GM19328 (cell line): ENCODE measurements at regions not wholly inside any gene's neighbourhood (a gene's known extent, or its start where the extent isn't known, plus 50 kb on each side); places are given as distances from the start of the nearest gene placed in this dataset.

Source experiments
- ATAC-seq: cut with Tn5 transposase; IDR thresholded peaks from one replicate; pipeline ENCODE4 v1.9.1; 2021; ENCODE audit warnings: mild to moderate bottlenecking, moderate library complexity; ENCODE audit not compliant: unreplicated experiment

DNA sequence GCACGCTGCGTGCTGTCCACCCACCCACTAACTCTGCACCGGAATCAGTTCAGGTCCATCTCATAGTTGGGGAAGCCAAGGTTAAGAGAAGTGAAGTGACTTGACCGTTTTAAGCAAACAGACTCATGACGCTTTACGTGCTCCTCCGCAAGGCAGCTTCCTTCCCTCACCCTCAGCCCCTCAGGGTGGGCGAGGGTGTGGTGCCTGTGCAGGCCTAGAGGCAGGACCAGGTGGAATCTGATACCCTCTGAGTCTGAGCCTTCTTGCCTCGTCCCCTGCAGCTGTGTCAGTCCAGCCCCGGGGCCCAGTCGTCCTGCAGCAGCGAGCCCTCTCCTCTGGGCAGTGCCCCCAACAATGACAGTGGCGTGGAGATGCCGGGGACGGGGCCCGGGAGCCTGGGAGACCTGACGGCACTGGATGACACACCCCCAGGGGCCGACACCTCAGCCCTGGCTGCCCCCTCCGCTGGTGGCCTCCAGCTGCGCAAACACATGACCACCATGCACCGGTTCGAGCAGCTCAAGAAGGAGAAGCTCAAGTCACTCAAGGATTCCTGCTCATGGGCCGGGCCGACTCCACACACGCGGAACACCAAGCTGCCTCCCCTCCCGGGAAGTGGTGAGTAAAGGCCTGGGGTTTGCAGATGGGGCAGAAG lies 250.5 kb downstream of the GLI2 start:
- no peak for ATAC-seq

DNA sequence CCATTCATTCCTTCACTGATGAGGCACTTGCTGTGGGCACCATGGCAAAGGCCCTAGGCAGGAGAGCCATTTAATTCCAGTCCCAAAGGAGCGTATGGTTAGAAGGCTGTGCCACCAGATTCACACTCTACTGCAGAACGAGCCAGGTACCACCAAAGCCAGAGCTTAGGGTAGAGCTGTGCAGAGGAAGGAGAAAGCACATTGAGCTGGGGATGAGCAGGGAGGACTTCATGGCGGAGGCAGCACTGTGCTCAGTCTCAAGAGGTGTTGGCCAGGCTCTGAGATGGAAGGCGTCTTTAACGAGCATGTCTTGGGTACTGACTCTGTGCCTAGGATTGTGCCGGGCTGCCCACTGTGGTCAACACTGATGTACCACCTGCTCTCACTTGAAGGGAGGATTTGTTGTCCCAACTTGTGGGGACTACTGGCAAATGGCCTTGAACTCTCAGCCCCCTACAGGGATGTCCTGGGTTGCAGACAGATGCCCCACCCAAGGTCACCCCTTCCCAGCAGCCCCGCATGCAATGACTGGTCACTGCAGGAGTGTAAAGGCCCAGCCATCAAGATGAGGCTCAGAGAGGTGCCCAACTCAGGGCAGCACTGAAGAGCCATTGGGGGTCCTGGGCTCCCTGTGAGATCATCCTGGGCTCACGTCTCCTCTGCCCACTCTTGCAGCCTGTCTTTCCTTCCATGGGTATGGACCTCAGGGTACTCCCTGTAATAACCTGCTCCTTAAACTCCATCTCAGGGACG lies 251.4 kb downstream of the GLI2 start:
- ATAC-seq: no peak

DNA sequence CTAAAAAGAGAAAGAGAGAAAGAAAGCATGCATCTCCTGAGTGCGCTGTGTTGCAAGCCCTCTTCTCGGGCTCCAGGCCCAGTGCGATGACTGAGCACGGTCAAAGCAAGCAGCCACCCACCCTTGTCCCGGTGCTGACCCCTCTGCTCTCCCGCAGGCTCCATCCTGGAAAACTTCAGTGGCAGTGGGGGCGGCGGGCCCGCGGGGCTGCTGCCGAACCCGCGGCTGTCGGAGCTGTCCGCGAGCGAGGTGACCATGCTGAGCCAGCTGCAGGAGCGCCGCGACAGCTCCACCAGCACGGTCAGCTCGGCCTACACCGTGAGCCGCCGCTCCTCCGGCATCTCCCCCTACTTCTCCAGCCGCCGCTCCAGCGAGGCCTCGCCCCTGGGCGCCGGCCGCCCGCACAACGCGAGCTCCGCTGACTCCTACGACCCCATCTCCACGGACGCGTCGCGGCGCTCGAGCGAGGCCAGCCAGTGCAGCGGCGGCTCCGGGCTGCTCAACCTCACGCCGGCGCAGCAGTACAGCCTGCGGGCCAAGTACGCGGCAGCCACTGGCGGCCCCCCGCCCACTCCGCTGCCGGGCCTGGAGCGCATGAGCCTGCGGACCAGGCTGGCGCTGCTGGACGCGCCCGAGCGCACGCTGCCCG lies 252.5 kb downstream of the GLI2 start:
- no peak for ATAC-seq

DNA sequence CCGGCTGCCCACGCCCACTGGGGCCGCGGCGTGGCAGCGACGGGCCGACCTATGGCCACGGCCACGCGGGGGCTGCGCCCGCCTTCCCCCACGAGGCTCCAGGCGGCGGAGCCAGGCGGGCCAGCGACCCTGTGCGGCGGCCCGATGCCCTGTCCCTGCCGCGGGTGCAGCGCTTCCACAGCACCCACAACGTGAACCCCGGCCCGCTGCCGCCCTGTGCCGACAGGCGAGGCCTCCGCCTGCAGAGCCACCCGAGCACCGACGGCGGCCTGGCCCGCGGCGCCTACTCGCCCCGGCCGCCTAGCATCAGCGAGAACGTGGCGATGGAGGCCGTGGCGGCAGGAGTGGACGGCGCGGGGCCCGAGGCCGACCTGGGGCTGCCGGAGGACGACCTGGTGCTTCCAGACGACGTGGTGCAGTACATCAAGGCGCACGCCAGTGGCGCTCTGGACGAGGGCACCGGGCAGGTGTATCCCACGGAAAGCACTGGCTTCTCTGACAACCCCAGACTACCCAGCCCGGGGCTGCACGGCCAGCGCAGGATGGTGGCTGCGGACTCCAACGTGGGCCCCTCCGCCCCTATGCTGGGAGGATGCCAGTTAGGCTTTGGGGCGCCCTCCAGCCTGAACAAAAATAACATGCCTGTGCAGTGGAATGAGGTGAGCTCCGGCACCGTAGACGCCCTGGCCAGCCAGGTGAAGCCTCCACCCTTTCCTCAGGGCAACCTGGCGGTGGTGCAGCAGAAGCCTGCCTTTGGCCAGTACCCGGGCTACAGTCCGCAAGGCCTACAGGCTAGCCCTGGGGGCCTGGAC lies 253.2 kb downstream of the GLI2 start:
- ATAC-seq: no peak

DNA sequence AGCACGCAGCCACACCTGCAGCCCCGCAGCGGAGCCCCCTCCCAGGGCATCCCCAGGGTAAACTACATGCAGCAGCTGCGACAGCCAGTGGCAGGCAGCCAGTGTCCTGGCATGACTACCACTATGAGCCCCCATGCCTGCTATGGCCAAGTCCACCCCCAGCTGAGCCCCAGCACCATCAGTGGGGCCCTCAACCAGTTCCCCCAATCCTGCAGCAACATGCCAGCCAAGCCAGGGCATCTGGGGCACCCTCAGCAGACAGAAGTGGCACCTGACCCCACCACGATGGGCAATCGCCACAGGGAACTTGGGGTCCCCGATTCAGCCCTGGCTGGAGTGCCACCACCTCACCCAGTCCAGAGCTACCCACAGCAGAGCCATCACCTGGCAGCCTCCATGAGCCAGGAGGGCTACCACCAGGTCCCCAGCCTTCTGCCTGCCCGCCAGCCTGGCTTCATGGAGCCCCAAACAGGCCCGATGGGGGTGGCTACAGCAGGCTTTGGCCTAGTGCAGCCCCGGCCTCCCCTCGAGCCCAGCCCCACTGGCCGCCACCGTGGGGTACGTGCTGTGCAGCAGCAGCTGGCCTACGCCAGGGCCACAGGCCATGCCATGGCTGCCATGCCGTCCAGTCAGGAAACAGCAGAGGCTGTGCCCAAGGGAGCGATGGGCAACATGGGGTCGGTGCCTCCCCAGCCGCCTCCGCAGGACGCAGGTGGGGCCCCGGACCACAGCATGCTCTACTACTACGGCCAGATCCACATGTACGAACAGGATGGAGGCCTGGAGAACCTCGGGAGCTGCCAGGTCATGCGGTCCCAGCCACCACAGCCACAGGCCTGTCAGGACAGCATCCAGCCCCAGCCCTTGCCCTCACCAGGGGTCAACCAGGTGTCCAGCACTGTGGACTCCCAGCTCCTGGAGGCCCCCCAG lies 254.1 kb downstream of the GLI2 start:
- no peak for ATAC-seq

DNA sequence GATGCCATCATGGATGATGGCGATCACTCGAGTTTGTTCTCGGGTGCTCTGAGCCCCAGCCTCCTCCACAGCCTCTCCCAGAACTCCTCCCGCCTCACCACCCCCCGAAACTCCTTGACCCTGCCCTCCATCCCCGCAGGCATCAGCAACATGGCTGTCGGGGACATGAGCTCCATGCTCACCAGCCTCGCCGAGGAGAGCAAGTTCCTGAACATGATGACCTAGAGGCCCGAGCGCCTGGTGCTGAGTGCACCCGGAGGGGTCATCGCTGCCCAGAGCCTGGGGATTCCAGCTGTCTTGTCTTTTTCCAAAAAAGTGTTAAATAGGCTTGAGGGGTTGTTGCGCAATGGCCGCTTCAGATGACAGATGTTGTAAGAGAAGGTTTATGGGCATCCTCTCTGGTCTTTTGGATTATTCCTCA lies 254.8 kb downstream of the GLI2 start:
- no peak for ATAC-seq

DNA sequence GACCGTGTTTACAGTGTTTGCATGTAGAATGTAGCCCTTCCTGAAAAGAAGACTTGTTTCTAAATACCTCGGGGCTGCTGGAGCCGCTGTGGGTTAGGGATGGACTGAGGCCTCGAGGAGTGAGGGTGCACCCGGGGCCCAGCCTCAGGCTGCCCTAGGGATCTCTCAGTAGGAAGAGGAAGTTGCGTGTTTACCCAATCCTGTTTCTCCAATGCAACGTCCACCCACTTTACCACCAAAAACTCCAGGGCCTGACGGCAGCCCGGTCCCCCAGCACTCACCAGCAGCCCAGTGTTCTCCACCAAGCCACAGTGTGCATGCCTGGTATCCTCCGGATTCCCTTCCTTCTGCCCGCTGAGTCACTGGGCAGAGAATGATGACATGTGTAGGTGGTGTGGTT lies 255.8 kb downstream of the GLI2 start:
- ATAC-seq: no peak

DNA sequence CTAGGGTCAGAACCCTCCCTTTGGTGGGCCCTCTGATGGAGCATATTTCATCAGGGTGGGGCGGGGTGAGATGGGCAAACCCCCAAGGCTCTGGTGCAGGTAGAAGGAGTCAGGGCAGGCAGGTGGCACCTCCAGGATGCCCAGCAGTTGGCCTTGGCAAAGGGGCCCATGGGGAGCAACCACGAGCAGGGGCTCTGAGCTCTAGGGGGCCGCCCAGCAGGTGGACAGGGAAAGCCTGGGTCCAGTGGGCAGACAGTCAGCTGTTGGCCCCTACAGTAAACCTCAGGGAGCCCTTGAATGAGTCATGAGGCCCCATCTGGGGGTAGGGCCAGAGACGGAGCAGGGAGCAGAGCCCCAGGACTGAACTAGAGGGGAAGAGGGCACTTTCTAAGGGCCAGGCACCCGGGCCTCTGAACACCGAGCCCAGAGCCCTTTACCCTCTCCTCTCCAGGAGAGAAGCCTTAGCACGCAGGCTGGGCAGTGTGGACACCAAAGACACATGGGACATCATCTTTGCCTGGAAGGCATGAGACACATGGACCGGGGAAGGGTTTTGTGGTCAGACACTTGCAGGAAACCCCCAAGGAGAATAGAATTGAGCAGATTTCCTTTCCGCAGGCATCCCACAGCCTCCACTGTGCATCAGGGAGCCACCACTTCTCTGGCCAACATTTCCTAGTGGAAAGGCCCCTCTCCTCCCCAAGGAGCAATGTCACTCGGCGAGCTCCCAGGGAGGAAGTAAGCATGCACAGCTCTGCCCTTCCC lies 257.3 kb downstream of the GLI2 start:
- ATAC-seq: no peak

DNA sequence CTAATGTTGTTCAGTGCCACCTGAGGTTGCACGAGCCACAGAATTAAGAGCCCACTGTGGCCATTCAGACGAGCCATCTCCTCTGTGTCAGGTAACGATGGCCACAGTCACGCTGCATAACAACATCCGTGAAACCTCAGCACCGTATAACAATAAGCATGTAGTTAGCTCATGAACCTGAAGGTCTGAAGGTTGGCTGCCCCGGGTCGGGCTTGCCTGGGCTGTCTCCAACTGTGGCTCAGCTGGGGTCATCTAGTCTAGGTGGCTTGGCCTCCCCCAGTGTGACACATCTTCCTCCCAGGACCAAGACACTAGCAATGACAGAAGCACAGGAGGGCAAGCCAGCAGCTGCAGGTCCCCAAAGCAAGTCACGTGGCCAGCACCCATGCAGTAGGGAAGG lies 258.0 kb downstream of the GLI2 start:
- no peak for ATAC-seq

DNA sequence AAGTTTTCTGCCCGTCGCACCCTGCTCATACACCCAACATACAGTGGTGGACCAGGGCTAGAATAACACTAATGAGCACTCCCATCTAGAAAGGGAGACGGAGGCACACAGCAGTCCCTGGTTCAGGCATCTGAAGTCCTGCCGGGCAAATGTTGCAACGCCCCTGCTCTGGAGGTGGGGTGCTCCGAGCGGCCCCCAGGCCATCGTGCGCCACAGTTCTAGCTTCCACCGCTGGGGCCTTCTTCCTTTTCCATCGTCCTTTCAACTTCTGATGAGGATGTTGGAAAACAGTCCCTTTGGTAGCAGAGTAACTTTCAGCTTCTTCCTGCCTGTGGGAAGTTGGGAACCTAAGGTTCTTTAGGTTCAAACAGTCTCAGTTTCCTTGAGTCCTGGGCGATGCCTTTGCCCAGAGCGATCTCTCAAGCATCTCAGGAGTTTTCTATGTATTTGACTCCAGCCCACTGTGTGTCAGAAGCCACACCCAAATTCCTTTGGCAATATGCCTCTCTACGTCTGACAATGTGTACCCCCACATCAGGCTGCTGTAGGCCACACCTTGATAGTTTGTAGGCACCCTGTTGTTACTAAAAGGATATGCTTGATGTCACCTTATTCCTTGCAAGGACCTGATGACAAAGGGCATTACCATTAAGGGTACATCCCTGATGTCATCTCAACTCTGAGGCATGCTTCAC lies 258.8 kb downstream of the GLI2 start:
- no peak for ATAC-seq

DNA sequence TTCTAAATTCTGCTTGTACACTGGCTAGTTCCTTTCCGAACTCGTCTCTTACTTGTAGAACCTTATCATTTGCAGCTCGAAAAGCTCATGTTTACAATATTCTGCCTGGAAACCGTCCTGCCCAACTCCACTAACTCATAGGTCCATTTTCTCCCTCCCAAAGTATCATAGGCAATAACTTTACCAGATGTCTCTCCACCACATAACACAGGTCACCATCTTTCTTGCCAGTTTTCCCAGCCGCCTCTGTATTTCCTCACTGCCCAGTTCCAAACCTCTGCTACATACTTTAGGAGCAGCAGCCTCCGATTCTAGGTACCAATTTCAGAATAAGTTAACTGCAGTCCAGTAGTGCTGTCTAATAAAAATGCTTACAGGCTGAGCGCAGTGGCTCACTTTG lies 259.5 kb downstream of the GLI2 start:
- ATAC-seq: no peak

DNA sequence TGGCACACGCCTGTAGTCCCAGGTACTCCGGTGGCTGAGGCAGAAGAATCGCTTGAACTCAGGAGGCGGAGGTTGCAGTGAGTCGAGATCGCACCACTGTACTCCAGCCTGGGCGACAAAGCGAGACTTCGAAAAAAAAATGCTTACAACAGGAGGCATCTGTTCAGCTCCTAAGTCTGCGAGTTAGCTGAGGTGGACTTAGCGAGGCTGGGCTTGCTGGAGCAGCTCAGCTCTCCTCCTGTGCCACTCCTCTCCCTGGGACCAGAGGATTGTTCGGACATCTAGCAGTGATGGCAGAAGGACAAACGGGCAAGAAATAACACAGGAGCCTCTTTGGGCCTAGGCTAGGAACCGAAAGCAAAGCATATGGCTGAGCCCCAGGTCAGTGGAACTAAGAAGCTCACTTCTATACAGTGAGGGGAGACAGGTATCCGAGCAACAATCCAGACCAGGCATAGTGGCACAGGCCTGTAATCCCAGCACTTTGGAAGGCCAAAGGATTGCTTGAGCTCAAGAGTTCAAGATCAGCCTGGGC lies 260.1 kb downstream of the GLI2 start:
- no peak for ATAC-seq

DNA sequence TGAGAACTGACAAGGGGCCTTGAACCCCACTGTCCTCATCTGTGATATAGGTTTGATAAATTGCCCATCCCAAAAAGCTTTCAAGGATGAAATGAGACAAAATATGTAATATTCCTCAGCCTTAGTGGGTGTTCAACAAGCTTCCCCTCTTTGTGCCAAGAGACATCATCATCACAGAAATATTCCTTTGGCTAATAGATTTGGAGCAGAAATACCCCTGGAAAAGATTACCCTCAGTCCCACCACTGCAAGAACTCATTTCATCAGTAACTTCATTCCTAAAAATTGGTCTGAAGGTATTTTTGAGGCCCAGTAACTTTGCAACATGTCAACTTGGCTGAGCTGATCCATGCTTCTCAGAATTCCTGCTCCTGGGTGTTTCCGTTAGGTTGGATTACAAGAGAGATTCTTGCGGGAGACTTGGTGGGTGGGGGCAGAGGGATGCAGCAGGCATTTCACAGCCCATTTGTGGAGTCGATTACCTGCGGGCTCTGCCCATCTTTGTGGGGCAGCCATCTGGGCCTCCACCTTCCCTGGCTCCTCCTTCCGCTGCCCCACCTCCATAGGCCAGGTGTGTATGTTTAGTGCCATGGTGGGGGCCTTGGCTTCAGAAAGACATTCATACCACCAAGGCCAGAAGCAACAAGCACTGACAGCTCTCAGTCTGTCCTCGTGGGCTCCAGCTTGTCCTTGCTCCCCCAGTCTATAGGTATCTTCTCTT lies 263.9 kb downstream of the GLI2 start:
- no peak for ATAC-seq

DNA sequence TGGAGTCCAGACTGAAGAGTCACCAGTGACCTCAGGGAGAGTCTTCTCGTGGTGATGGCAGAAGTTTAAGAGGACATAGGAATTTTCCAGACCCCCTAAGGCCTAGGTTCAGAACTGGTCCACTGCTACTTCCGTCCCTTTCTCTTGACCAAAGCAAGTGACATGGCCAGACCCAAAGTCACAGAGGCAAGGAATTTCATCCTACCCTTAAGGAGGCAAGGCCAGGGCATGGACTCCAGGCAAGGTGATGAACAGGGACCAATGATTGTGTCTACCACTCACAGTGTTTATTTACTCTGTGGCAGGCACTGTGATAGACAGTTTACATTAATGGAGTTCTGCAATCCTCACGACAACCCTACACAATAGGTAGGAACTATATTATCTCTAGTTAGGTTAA lies 265.1 kb downstream of the GLI2 start:
- ATAC-seq: no peak

DNA sequence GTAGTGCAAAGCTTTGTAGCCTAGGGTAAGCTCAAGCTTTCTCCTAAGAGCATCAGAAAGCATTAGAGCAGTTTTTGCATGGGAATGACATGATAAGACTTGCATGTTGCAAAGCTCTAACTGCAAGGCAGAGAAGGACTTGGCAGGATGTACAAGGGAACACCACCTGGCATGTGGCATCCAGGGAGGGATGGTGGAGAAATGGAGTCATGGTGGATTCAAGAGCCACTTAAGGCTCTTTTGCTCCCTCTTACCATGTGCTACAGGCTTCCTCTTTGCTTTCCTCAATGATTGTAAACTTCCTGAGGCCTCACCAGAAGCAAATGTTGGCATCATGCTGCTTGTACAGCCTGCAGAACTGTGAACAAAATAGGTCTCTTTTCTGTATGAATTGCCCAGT lies 266.0 kb downstream of the GLI2 start:
- no peak for ATAC-seq

DNA sequence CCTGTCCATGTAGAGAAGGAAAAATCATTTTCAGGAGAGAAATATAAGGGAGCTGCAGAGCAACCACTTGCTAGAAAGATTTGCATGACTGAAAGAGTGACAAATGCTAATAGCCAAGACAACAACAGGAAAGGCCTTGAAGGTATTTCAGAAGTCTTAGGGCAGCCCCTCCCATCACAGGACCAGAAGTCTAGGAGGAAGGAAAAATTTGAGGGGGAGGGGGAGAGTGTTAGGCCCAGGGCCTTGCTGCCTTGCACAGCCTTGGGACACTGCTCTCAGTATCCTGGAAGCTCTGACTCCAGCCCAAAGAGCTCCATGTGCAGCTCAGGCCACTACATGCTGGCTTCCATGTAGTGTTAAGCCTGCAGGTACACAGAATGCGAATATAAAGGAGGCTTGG lies 266.9 kb downstream of the GLI2 start:
- no peak for ATAC-seq

DNA sequence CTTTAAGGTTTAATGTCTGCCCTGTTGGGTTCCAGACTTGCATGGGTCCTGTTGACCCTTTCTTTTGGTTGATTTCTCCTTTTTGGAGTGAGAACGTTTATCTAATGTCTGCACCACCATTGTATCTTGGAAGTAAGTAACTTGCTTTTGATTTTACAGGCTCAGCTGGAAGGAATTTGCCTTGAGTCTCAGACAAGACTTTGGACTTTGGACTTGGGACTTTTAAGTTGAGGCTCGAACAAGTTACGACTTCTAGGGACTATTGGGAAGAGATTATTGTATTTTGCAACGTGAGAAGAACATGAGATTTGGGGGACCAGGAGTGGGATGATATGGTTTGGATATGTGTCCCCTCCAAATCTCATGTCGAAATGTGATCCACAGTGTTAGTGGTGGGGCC lies 267.7 kb downstream of the GLI2 start:
- no peak for ATAC-seq

DNA sequence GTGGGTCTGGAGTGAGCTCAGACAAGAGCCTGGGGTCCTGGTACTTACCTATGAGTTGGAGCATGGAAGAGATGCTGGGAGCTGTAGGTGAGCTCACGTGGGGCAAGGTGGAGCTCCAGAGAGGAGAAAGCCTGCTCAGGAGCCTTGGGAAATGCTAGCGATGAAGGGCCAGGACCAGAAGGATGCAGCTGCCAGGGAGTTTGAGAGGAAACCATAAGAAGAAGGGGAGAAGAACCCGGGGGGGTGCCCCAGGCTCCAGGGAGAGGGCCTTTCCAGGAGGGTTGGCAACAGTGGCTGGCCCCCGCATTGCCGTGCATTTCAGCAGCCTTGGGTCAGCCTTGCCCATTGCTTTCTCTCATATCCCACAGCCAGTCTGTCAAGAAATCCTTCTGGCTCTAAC lies 268.7 kb downstream of the GLI2 start:
- ATAC-seq: no peak
